ENCODE measurements at regions not wholly inside any gene's neighbourhood (a gene's known extent, or its start where the extent isn't known, plus 50 kb on each side); places are given as distances from the start of the nearest gene placed in this dataset.
"Not testable (repeated sequence)": the region's sequence is repeated elsewhere in the genome, so short reads cannot be mapped to it uniquely, and the experiment has no call there.

- Mint-ChIP-seq H3K9me3 (ENCODE audit: low read depth) (peaks cover 7% of the 10 kb centered on the region), H3K36me3 (ENCODE audit: low read depth) (no peaks in the 10 kb centered on the region), H3K4me1 (ENCODE audit: low read depth) (peaks cover 48% of the 10 kb centered on the region), H3K4me3 (ENCODE audit: unreplicated experiment) (no peak overlapping the region), H3K27ac (ENCODE audit: unreplicated experiment) (no peak overlapping the region), H3K27me3 (ENCODE audit: low read depth) (no peaks in the 10 kb centered on the region)
- TF ChIP-seq, protein P1, sequence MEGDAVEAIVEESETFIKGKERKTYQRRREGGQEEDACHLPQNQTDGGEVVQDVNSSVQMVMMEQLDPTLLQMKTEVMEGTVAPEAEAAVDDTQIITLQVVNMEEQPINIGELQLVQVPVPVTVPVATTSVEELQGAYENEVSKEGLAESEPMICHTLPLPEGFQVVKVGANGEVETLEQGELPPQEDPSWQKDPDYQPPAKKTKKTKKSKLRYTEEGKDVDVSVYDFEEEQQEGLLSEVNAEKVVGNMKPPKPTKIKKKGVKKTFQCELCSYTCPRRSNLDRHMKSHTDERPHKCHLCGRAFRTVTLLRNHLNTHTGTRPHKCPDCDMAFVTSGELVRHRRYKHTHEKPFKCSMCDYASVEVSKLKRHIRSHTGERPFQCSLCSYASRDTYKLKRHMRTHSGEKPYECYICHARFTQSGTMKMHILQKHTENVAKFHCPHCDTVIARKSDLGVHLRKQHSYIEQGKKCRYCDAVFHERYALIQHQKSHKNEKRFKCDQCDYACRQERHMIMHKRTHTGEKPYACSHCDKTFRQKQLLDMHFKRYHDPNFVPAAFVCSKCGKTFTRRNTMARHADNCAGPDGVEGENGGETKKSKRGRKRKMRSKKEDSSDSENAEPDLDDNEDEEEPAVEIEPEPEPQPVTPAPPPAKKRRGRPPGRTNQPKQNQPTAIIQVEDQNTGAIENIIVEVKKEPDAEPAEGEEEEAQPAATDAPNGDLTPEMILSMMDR (IDR thresholded peaks at IDR 0.05), result no peak
- DNase-seq (ENCODE audit: low spot score), result no peak
Observed at GRCh38 chr13:34176633-34177032, 358.7 kb downstream of the RFC3 start.

DNA sequence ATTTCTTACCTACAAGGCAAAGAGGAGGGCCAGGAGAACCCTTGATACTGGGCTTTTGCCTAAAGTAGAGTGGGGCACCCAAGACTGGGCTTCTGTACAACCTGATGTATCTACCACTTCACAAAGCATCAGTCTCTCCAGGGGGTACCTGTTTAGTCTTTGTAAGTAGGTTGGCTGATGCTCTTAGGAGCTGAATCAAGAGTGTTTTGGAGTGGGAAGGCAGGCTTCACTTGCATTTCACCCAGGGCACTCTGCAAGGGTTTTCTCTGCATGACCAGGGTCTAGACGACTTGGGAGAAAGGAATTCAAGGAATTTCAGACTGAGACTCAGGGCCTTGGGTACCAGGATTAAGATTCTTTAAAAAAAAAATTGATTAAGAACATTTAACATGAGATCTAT is 361.5 kb downstream of the RFC3 start:
- no peaks in the 10 kb centered on the region for H3K9me3 Mint-ChIP-seq (ENCODE audit: low read depth)
- no peaks in the 10 kb centered on the region for H3K27me3 Mint-ChIP-seq (ENCODE audit: low read depth)
- peaks cover 39% of the 10 kb centered on the region for H3K4me1 Mint-ChIP-seq (ENCODE audit: low read depth)
- H3K27ac Mint-ChIP-seq (ENCODE audit: unreplicated experiment), result no peak overlapping the region
- no peak for DNase-seq (ENCODE audit: low spot score)
- H3K36me3 Mint-ChIP-seq (ENCODE audit: low read depth), result no peaks in the 10 kb centered on the region
- H3K4me3 Mint-ChIP-seq (ENCODE audit: unreplicated experiment), result no peak overlapping the region
- TF ChIP-seq, protein P1 (IDR thresholded peaks at IDR 0.05), result no peak

DNA sequence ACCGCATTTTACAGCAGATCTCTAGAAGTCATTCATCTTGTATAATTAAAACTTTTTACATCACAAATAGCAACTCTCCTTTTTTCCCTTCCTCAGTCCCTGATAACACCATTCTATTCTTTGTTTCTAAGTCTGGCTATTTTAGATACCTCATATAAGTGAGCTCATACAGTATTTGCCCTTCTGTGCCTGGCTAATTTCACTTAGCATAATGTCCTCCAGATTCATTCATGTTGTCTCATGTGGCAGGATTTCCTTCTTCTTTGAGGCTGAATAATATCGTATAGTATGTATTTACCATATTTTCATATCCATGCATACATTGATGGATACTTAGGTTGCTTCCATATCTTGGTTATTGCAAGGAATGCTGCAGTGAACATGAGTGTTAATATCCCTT is 362.0 kb downstream of the RFC3 start:
- no peaks in the 10 kb centered on the region for H3K27me3 Mint-ChIP-seq (ENCODE audit: low read depth)
- DNase-seq (ENCODE audit: low spot score), result no peak
- H3K36me3 Mint-ChIP-seq (ENCODE audit: low read depth), result no peaks in the 10 kb centered on the region
- TF ChIP-seq, protein P1 (IDR thresholded peaks at IDR 0.05), result no peak
- H3K4me1 Mint-ChIP-seq (ENCODE audit: low read depth), result peaks cover 34% of the 10 kb centered on the region
- H3K4me3 Mint-ChIP-seq (ENCODE audit: unreplicated experiment), result no peak overlapping the region
- peak overlapping the region; percentile 2 for H3K27ac Mint-ChIP-seq (ENCODE audit: unreplicated experiment)
- H3K9me3 Mint-ChIP-seq (ENCODE audit: low read depth), result no peaks in the 10 kb centered on the region

DNA sequence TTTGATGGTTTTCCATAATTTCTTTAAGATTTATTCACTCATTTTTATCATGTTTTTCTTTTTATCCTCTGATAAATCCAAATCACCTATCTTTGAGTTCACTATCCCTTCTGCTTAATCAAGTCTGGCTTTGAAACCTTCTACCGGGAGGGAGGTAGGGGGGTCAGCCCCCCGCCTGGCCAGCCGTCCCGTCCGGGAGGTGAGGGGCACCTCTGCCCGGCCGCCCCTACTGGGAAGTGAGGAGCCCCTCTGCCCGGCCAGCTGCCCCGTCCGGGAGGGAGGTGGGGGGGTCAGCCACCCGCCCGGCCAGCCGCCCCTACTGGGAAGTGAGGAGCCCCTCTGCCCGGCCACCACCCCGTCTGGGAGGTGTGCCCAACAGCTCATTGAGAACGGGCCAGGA is 363.3 kb downstream of the RFC3 start:
- not testable (repeated sequence) for DNase-seq (ENCODE audit: low spot score); H3K36me3 Mint-ChIP-seq (ENCODE audit: low read depth); H3K4me3 Mint-ChIP-seq (ENCODE audit: unreplicated experiment); H3K27me3 Mint-ChIP-seq (ENCODE audit: low read depth); H3K27ac Mint-ChIP-seq (ENCODE audit: unreplicated experiment); H3K9me3 Mint-ChIP-seq (ENCODE audit: low read depth)
- peaks cover 33% of the 10 kb centered on the region for H3K4me1 Mint-ChIP-seq (ENCODE audit: low read depth)

DNA sequence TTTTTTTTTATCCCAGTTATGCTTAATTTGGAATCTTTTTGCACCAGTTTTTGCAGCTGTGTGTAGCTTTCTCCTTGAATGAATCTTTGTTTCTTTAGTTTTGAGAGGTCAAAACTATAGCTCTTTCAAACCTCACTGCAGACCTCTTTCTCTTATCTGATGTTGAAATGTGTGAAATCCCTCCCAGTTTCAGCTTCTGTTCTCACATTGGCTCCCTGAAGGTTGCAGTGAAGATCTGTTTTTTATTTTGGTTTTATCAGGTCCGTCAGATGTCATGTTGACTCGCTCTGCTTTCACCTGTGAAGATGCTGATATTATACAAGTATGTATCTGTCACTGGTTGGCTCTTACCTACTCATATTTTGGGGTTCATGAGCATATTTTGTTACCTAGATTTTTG is 372.0 kb downstream of the RFC3 start:
- H3K27me3 Mint-ChIP-seq (ENCODE audit: low read depth), result no peaks in the 10 kb centered on the region
- peaks cover 2% of the 10 kb centered on the region for H3K36me3 Mint-ChIP-seq (ENCODE audit: low read depth)
- H3K4me3 Mint-ChIP-seq (ENCODE audit: unreplicated experiment), result no peak overlapping the region
- TF ChIP-seq, protein P1 (IDR thresholded peaks at IDR 0.05), result no peak
- H3K4me1 Mint-ChIP-seq (ENCODE audit: low read depth), result no peaks in the 10 kb centered on the region
- H3K27ac Mint-ChIP-seq (ENCODE audit: unreplicated experiment), result no peak overlapping the region
- peaks cover 16% of the 10 kb centered on the region for H3K9me3 Mint-ChIP-seq (ENCODE audit: low read depth)
- DNase-seq (ENCODE audit: low spot score), result no peak

GRCh38 chr13:34201050-34201913 is 383.3 kb downstream of the RFC3 start:
- H3K27ac Mint-ChIP-seq (ENCODE audit: unreplicated experiment), result no peak overlapping the region
- peaks cover 11% of the 10 kb centered on the region for H3K4me1 Mint-ChIP-seq (ENCODE audit: low read depth)
- H3K36me3 Mint-ChIP-seq (ENCODE audit: low read depth), result no peaks in the 10 kb centered on the region
- TF ChIP-seq, protein P1 (IDR thresholded peaks at IDR 0.05), result no peak
- H3K9me3 Mint-ChIP-seq (ENCODE audit: low read depth), result peaks cover 6% of the 10 kb centered on the region
- no peaks in the 10 kb centered on the region for H3K27me3 Mint-ChIP-seq (ENCODE audit: low read depth)
- H3K4me3 Mint-ChIP-seq (ENCODE audit: unreplicated experiment), result no peak overlapping the region
- no peak for DNase-seq (ENCODE audit: low spot score)
